Kidney epithelial cell (primary cell): ENCODE measurements at regions not wholly inside any gene's neighbourhood (a gene's known extent, or its start where the extent isn't known, plus 50 kb on each side); places are given as distances from the start of the nearest gene placed in this dataset.

ENCODE experiments used
- DNase-seq: peaks from one replicate; pipeline ENCODE4 v3.0.0-alpha.2; 2010; ENCODE audit warnings: low read depth
- H3K27me3 ChIP-seq: 2 replicates; pipeline ENCODE4 v1.6.0; 2011; ENCODE audit warnings: low read length; ENCODE audit not compliant: control insufficient read depth, insufficient read depth
- H3K36me3 ChIP-seq: 2 replicates; pipeline ENCODE4 v1.5.1; 2011; ENCODE audit warnings: low read length; ENCODE audit not compliant: control insufficient read depth, insufficient read depth
- H3K4me3 ChIP-seq: 2 replicates; pipeline ENCODE4 v1.5.1; 2011; ENCODE audit warnings: low read depth, mild to moderate bottlenecking, control low read depth, low read length
- CTCF ChIP-seq: IDR thresholded peaks from 2 replicates; pipeline ENCODE4 v1.5.1; 2011; ENCODE audit warnings: mild to moderate bottlenecking, moderate library complexity, low read length, control low read depth, inconsistent platforms; ENCODE audit not compliant: insufficient read depth, poor library complexity, severe bottlenecking

DNA sequence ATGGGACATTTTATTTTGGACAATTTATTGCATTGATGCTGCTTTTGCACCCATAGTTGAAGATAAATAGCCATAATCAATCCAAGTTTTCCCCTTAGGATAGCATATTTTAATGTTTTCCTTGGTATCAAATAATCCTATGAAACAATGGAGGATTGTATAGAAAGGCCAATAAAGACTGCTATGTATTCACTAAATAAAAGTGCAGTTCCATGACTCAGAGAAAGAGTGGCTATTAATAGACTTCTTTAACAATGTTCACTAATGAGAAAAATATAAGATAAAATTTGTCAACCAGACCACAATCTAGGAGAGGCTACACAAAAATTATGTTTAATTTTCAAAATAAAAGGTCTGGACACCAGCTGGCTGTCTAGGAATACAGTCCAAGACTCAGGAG, 560.9 kb upstream of the AGTR1 start:
- no peak for DNase-seq
- Histone ChIP-seq H3K36me3 (no peaks in the 10 kb centered on the region), H3K27me3 (no peaks in the 10 kb centered on the region), H3K4me3 (no peak overlapping the region)
- no peak for TF ChIP-seq CTCF

- H3K4me3 ChIP-seq: no peak overlapping the region
- no peaks in the 10 kb centered on the region for H3K36me3 ChIP-seq
- DNase-seq: no peak
- H3K27me3 ChIP-seq: no peaks in the 10 kb centered on the region
- TF ChIP-seq CTCF: no peak
These were observed 551.5 kb upstream of the AGTR1 start for GRCh38 chr3:148146241-148146640.

DNA sequence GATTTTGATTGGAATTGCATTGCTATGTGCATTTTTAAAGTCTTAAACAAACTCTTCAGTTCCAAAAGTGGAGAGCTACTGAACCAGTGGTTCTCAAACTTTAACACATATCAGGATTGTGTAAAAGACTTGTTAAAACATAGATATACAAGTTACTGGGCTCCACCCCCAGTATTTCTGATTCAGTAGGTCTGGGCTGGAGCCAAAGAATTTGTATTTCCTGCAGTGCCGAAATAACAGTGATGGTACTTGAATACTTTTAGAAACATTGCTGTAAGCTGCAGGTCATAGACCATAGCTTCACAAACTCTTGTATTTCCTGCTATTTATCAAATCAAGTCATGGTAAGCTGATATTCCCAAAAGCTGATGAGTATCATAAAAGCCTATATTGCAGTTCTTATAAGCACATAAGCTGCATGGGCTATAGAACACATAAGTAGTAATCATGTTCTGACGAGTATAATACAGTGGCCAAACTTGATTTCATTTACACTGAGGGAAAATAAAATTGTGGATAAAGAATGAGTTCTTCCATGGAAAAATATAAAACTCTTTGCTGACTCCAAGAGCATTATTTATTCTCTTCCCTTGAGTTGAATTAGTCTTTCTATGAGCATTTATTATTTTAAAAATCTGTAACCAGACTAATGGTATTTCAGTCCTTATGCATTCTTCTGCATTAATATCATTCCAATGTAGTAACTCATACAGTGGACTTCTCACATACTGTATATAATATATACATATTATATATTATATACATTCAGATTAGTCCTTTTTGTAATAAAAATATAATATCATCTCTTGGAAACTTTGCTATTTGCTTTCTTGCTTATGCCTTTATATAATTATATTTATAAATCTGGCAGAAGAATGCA, 550.5 kb upstream of the AGTR1 start:
- peak; percentile 9 for DNase-seq
- TF ChIP-seq CTCF: no peak
- H3K4me3 ChIP-seq: no peak overlapping the region
- H3K36me3 ChIP-seq: no peaks in the 10 kb centered on the region
- H3K27me3 ChIP-seq: no peaks in the 10 kb centered on the region

GRCh38 chr3:148147903-148148302, 549.8 kb upstream of the AGTR1 start:
- Histone ChIP-seq H3K36me3 (no peaks in the 10 kb centered on the region), H3K4me3 (no peak overlapping the region), H3K27me3 (no peaks in the 10 kb centered on the region)
- DNase-seq: no peak
- TF ChIP-seq CTCF: no peak

- TF ChIP-seq CTCF: no peak
- no peaks in the 10 kb centered on the region for H3K36me3 ChIP-seq
- no peak for DNase-seq
- no peaks in the 10 kb centered on the region for H3K27me3 ChIP-seq
- no peak overlapping the region for H3K4me3 ChIP-seq
These were observed 548.1 kb upstream of the AGTR1 start for GRCh38 chr3:148149556-148149955.

- H3K27me3 ChIP-seq: no peaks in the 10 kb centered on the region
- no peak overlapping the region for H3K4me3 ChIP-seq
- no peak for DNase-seq
- TF ChIP-seq CTCF: no peak
- H3K36me3 ChIP-seq: no peaks in the 10 kb centered on the region
These were observed 547.6 kb upstream of the AGTR1 start for GRCh38 chr3:148150141-148150540.
